ENCODE measurements at regions not wholly inside any gene's neighbourhood (a gene's known extent, or its start where the extent isn't known, plus 50 kb on each side); places are given as distances from the start of the nearest gene placed in this dataset.

DNA sequence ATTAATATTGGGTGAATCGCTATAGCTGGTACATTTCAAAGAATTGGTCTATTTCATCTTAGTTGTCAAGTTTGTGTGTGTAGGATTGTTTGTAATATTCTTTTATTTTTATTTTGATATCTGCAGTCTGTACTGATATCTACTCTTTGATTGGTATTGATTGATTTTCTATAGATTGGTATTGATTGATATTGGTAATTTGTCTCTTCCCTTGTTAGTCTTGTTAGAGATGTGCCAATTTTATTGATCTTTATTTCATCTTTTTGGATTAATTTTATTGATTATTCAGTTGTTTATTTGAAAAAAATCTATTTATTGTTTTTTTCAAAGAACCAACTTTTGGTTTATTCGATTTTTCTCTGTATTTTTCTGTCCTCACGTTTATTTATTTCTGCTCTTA, 61.4 kb downstream of the TM2D3 start:
- Mint-ChIP-seq H3K4me1 (no peaks in the 10 kb centered on the region), H3K9me3 (peaks cover 31% of the 10 kb centered on the region), H3K27ac (no peak overlapping the region), H3K36me3 (ENCODE audit: low read depth) (peaks cover 6% of the 10 kb centered on the region), H3K27me3 (ENCODE audit: low read depth, poor library complexity) (peaks cover 27% of the 10 kb centered on the region), H3K4me3 (no peak overlapping the region)
- no peak for DNase-seq
- TF ChIP-seq, protein P1, sequence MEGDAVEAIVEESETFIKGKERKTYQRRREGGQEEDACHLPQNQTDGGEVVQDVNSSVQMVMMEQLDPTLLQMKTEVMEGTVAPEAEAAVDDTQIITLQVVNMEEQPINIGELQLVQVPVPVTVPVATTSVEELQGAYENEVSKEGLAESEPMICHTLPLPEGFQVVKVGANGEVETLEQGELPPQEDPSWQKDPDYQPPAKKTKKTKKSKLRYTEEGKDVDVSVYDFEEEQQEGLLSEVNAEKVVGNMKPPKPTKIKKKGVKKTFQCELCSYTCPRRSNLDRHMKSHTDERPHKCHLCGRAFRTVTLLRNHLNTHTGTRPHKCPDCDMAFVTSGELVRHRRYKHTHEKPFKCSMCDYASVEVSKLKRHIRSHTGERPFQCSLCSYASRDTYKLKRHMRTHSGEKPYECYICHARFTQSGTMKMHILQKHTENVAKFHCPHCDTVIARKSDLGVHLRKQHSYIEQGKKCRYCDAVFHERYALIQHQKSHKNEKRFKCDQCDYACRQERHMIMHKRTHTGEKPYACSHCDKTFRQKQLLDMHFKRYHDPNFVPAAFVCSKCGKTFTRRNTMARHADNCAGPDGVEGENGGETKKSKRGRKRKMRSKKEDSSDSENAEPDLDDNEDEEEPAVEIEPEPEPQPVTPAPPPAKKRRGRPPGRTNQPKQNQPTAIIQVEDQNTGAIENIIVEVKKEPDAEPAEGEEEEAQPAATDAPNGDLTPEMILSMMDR (IDR thresholded peaks at IDR 0.05): no peak

DNA sequence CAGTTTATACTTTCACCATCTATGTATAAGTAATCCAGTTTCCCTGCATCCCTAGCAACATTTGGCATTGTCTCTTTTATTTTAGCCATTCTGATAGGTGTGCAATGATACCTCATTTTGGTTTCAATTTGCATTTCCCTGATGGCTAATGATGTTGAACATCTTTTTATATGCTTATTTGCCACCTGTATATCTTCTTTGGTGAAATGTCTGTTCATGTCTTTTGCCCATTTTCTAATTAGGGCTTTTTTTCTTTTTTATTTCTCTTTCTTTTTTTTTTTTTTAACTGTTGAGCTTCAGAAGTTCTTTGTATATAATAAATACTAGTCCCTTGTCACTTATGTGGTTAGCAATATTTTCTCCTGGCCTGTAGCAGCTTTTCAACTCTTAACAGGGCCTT, 68.9 kb downstream of the TM2D3 start:
- H3K27ac Mint-ChIP-seq: no peak overlapping the region
- peaks cover 36% of the 10 kb centered on the region for H3K27me3 Mint-ChIP-seq (ENCODE audit: low read depth, poor library complexity)
- no peak overlapping the region for H3K4me3 Mint-ChIP-seq
- TF ChIP-seq, protein P1 (IDR thresholded peaks at IDR 0.05): no peak
- peaks cover 6% of the 10 kb centered on the region for H3K4me1 Mint-ChIP-seq
- H3K36me3 Mint-ChIP-seq (ENCODE audit: low read depth): no peaks in the 10 kb centered on the region
- H3K9me3 Mint-ChIP-seq: peaks cover 23% of the 10 kb centered on the region
- DNase-seq: no peak

DNA sequence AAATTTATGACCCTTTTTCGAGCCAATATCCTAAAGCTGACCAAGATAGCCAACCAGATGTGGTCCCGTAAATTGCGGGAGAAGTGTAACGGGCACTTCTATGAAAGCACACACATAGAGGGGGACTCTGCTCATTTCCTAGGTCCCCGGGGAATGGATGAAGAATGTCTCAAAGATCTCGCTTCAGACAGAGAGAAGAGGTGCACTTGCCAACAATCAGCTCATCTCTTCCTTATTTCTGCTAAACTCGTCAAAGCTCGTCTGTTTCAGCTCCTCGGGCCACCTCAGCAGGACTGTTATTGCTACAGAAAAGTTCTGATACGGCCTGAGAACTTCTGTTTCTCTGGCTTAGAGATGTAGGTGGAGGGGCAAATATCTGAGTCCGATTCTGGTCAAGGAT, 71.8 kb downstream of the TM2D3 start:
- Mint-ChIP-seq H3K27me3 (ENCODE audit: low read depth, poor library complexity) (peaks cover 39% of the 10 kb centered on the region), H3K27ac (no peak overlapping the region), H3K4me3 (no peak overlapping the region), H3K36me3 (ENCODE audit: low read depth) (no peaks in the 10 kb centered on the region), H3K9me3 (peaks cover 28% of the 10 kb centered on the region), H3K4me1 (peaks cover 6% of the 10 kb centered on the region)
- no peak for DNase-seq
- TF ChIP-seq, protein P1 (IDR thresholded peaks at IDR 0.05): no peak

DNA sequence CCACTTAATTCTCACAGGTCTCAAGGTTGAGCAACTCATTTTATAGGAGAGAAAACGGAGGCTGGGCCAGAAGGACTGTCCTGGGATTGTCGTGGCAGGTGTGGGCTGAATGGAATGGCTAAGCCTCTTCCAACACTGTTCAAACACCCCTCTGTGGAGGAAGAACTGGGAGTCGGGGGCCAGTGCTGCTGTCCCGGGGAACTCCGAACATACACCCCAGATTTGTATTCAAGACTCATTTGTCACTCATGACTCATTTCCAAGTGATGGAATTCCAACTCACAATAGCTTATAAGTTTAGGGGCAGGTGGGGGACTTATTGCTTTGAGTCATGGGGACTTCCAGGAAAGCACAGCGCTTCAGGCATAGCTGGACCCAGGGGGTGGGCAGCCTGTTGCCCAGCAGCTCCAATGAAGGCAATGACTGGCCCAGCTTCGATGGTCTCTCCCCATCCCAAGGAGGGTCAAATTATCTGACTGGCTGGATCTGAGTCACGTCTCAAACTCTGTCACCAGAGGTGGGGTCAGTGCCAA, 72.5 kb downstream of the TM2D3 start:
- no peak overlapping the region for H3K4me3 Mint-ChIP-seq

DNA sequence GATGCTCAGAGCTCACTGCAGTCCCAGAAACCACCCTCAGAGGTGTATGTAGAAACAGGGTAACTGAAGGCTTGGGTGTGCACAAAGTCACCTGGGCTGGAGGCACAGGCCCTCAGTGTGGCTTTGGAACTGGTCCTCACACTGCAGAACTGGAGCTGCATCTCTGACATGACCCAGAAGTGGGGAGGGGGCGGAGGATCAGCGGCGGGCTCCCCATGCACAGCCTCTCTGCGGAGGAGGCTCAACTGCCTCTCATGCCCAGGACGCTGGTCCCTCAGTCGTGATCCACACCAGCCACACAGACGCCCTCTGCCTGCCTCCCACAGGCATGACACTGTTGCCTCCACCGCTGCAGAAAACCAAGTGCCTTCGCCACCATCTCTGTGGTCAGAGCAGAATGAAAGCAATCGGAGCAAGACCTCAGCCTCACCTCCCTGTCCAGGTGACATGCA, 73.7 kb downstream of the TM2D3 start:
- H3K27me3 Mint-ChIP-seq (ENCODE audit: low read depth, poor library complexity): peaks cover 47% of the 10 kb centered on the region
- peaks cover 15% of the 10 kb centered on the region for H3K9me3 Mint-ChIP-seq
- TF ChIP-seq, protein P1 (IDR thresholded peaks at IDR 0.05): peak; percentile 40
- H3K27ac Mint-ChIP-seq: no peak overlapping the region
- peak; percentile 39 for DNase-seq
- peaks cover 6% of the 10 kb centered on the region for H3K4me1 Mint-ChIP-seq
- no peaks in the 10 kb centered on the region for H3K36me3 Mint-ChIP-seq (ENCODE audit: low read depth)
- H3K4me3 Mint-ChIP-seq: no peak overlapping the region

More for the DNA sequence above, 72.5 kb downstream of the TM2D3 start:
- Mint-ChIP-seq H3K9me3 (peaks cover 25% of the 10 kb centered on the region), H3K27ac (no peak overlapping the region), H3K4me1 (peaks cover 6% of the 10 kb centered on the region), H3K27me3 (ENCODE audit: low read depth, poor library complexity) (peaks cover 44% of the 10 kb centered on the region), H3K36me3 (ENCODE audit: low read depth) (no peaks in the 10 kb centered on the region)
- TF ChIP-seq, protein P1 (IDR thresholded peaks at IDR 0.05): no peak
- DNase-seq: no peak

DNA sequence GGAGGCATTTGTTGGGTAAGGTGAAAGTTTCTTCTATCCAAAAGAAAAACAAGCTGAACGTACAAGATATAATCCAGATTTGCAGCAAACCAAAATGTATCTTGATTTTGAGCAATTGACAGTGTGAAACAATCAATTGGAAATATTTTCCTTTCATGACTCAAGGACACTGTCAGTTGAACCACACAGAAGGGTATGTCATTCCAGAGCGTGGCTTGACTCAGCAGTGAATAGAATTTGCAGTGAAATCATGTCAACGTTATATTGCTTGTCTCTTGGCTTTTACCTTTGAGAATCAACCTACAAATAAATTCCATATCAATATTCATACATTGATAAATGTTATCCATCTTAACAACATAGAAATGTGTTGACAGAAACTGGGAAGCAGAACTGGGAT, 78.2 kb downstream of the TM2D3 start:
- DNase-seq: no peak
- no peaks in the 10 kb centered on the region for H3K36me3 Mint-ChIP-seq (ENCODE audit: low read depth)
- H3K4me1 Mint-ChIP-seq: peaks cover 4% of the 10 kb centered on the region
- TF ChIP-seq, protein P1 (IDR thresholded peaks at IDR 0.05): no peak
- H3K27me3 Mint-ChIP-seq (ENCODE audit: low read depth, poor library complexity): peaks cover 41% of the 10 kb centered on the region
- H3K27ac Mint-ChIP-seq: no peak overlapping the region
- H3K9me3 Mint-ChIP-seq: peaks cover 6% of the 10 kb centered on the region
- no peak overlapping the region for H3K4me3 Mint-ChIP-seq

Measured in nephron progenitor cell (in vitro differentiated cells).